ENCODE measurements at regions not wholly inside any gene's neighbourhood (a gene's known extent, or its start where the extent isn't known, plus 50 kb on each side); places are given as distances from the start of the nearest gene placed in this dataset.

GRCh38 chr12:113643177-113643974, 171.7 kb upstream of the LHX5 start:
- no peak overlapping the region for H3K4me3 ChIP-seq (ENCODE audit: low read length)
- no peak for TF ChIP-seq ZNF274 (IDR thresholded peaks at IDR 0.05; ENCODE audit: low read depth, low read length)

- no peak overlapping the region for H3K4me3 ChIP-seq (ENCODE audit: low read length)
- no peak for TF ChIP-seq ZNF274 (IDR thresholded peaks at IDR 0.05; ENCODE audit: low read depth, low read length)
These were observed 171.0 kb upstream of the LHX5 start for GRCh38 chr12:113642672-113643071.

- no peak overlapping the region for H3K4me3 ChIP-seq (ENCODE audit: low read length)
- TF ChIP-seq ZNF274 (IDR thresholded peaks at IDR 0.05; ENCODE audit: low read depth, low read length) = no peak
These were observed 170.5 kb upstream of the LHX5 start for GRCh38 chr12:113642216-113642615.

GRCh38 chr12:113641426-113642030, 169.9 kb upstream of the LHX5 start:
- TF ChIP-seq ZNF274 (IDR thresholded peaks at IDR 0.05; ENCODE audit: low read depth, low read length) = no peak
- no peak overlapping the region for H3K4me3 ChIP-seq (ENCODE audit: low read length)

GRCh38 chr12:113640837-113641236, 169.2 kb upstream of the LHX5 start:
- no peak for TF ChIP-seq ZNF274 (IDR thresholded peaks at IDR 0.05; ENCODE audit: low read depth, low read length)
- no peak overlapping the region for H3K4me3 ChIP-seq (ENCODE audit: low read length)

GRCh38 chr12:113639474-113639873, 167.8 kb upstream of the LHX5 start:
- no peak for TF ChIP-seq ZNF274 (IDR thresholded peaks at IDR 0.05; ENCODE audit: low read depth, low read length)
- H3K4me3 ChIP-seq (ENCODE audit: low read length) = no peak overlapping the region

GRCh38 chr12:113638460-113638775, 166.7 kb upstream of the LHX5 start:
- no peak for TF ChIP-seq ZNF274 (IDR thresholded peaks at IDR 0.05; ENCODE audit: low read depth, low read length)
- H3K4me3 ChIP-seq (ENCODE audit: low read length) = no peak overlapping the region

GRCh38 chr12:113634982-113635381, 163.3 kb upstream of the LHX5 start:
- TF ChIP-seq ZNF274 (IDR thresholded peaks at IDR 0.05; ENCODE audit: low read depth, low read length) = no peak

GRCh38 chr12:113634474-113634873, 162.8 kb upstream of the LHX5 start:
- H3K4me3 ChIP-seq (ENCODE audit: low read length) = no peak overlapping the region
- no peak for TF ChIP-seq ZNF274 (IDR thresholded peaks at IDR 0.05; ENCODE audit: low read depth, low read length)

More at GRCh38 chr12:113634982-113635381, 163.3 kb upstream of the LHX5 start:
- no peak overlapping the region for H3K4me3 ChIP-seq (ENCODE audit: low read length)

- no peak overlapping the region for H3K4me3 ChIP-seq (ENCODE audit: low read length)
- TF ChIP-seq ZNF274 (IDR thresholded peaks at IDR 0.05; ENCODE audit: low read depth, low read length) = no peak
These were observed 162.1 kb upstream of the LHX5 start for GRCh38 chr12:113633678-113634332.

- no peak for TF ChIP-seq ZNF274 (IDR thresholded peaks at IDR 0.05; ENCODE audit: low read depth, low read length)
These were observed 159.0 kb upstream of the LHX5 start for GRCh38 chr12:113630625-113631024.

GRCh38 chr12:113625499-113625898, 153.8 kb upstream of the LHX5 start:
- H3K4me3 ChIP-seq (ENCODE audit: low read length) = no peak overlapping the region
- no peak for TF ChIP-seq ZNF274 (IDR thresholded peaks at IDR 0.05; ENCODE audit: low read depth, low read length)

More at GRCh38 chr12:113630625-113631024, 159.0 kb upstream of the LHX5 start:
- H3K4me3 ChIP-seq (ENCODE audit: low read length) = no peak overlapping the region

- H3K4me3 ChIP-seq (ENCODE audit: low read length) = no peak overlapping the region
- no peak for TF ChIP-seq ZNF274 (IDR thresholded peaks at IDR 0.05; ENCODE audit: low read depth, low read length)
These were observed 150.7 kb upstream of the LHX5 start for GRCh38 chr12:113622410-113622809.

- TF ChIP-seq ZNF274 (IDR thresholded peaks at IDR 0.05; ENCODE audit: low read depth, low read length) = no peak
- no peak overlapping the region for H3K4me3 ChIP-seq (ENCODE audit: low read length)
These were observed 148.8 kb upstream of the LHX5 start for GRCh38 chr12:113620437-113620976.

- no peak for TF ChIP-seq ZNF274 (IDR thresholded peaks at IDR 0.05; ENCODE audit: low read depth, low read length)
- H3K4me3 ChIP-seq (ENCODE audit: low read length) = no peak overlapping the region
These were observed 147.5 kb upstream of the LHX5 start for GRCh38 chr12:113619202-113619601.

Data from GM08714 (cell line).